MM.1S (cell line): ENCODE measurements at regions not wholly inside any gene's neighbourhood (a gene's known extent, or its start where the extent isn't known, plus 50 kb on each side); places are given as distances from the start of the nearest gene placed in this dataset.

Source experiments
- CTCF ChIP-seq: fragments of 300-600 bp; sonication (generic); IDR thresholded peaks from 2 replicates; pipeline ENCODE4 v1.5.1; 2016; ENCODE audit warnings: antibody characterized with exemption, low read length, mixed read lengths
- EZH2 ChIP-seq: fragments of 300-600 bp; sonication (generic); optimal IDR thresholded peaks from 2 replicates; pipeline ENCODE3; 2017; ENCODE audit warnings: low read depth, mild to moderate bottlenecking, antibody characterized with exemption, low read length, mixed read lengths

DNA sequence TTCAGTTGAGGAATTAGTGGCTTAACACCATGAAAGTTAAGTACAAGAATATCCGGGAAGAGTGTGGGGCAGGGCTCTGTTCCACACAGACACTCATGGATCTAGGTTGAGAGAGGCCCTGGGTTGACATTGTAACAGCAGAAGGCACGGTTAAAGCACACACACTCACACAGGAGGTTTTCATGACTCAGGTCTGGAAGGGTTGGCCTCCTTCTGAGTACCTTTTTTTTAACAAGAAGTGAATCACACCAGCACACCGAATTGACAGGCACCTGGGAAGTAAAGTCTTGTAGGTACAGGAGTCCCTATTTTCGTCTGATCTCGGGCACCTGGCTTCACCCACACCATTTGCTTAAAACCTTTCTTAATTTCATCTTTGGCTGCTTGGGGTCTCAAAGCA is 509.4 kb upstream of the ADARB2 start:
- TF ChIP-seq CTCF (no peak), EZH2 (no peak)
